GM19351 (cell line): ENCODE measurements at regions not wholly inside any gene's neighbourhood (a gene's known extent, or its start where the extent isn't known, plus 50 kb on each side); places are given as distances from the start of the nearest gene placed in this dataset.
"Not testable (repeated sequence)": the region's sequence is repeated elsewhere in the genome, so short reads cannot be mapped to it uniquely, and the experiment has no call there.

Experiments
- ATAC-seq: cut with Tn5 transposase; IDR thresholded peaks from one replicate; pipeline ENCODE4 v1.9.1; 2021; ENCODE audit warnings: mild to moderate bottlenecking, moderate library complexity; ENCODE audit not compliant: unreplicated experiment

GRCh38 chr20:50323777-50324775 is 133.4 kb downstream of the CEBPB start:
- ATAC-seq, result no peak

GRCh38 chr20:50325215-50325614 is 134.6 kb downstream of the CEBPB start:
- no peak for ATAC-seq

- no peak for ATAC-seq
Observed at GRCh38 chr20:50325651-50326050, 135.0 kb downstream of the CEBPB start.

DNA sequence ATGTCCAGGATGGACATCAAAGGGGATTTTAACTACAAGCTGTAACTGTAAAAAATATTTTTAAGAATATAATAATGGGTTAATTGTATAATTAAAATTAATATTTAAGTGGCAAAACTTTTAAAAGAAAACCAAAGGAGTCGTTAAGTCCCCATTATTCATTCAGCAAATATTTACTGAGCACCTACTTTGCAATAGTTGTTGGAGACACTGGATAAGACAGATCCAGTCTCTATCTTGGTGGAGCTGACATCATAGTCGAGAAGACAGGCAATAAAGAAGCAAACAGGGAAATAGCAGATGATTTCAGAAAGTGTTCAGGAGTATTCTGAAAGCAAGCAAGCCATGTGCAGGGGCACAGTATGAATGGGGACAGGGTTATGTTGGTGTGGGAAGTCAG is 137.0 kb downstream of the CEBPB start:
- ATAC-seq, result no peak

DNA sequence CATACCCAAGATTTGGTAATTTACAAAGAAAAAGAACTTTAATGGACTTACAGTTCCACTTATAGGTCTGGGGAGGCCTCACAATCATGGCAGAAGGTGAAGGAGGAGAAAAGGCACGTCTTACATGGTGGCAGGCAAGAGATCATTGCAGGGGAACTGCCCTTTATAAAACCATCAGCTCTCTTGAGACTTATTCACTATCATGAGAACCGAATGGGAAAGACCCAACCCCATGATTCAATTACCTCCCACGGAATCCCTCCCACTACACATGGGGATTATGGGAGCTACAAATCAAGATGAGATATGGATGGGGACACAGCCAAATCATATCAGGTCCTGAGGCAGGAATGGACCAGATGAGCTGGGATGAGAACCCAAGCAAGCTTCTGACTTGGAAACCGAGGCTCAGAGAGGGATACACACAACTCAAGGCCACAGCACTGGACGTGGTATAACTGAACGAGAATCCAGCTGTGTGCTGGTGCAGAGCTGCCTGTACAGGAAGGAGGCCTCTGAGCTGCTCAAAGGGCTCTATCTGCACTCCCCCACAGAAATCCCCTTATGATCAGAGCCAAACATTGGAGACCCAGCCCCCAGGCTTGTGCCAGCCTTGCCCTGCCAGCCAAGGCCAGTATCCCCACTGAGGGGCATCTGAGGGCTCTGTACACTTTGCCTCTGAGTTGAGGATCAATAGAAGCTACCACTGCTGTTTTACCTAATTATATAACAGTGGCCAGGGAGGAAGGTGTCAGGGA is 137.8 kb downstream of the CEBPB start:
- ATAC-seq, result no peak

GRCh38 chr20:50328996-50329898 is 138.6 kb downstream of the CEBPB start:
- ATAC-seq, result no peak

DNA sequence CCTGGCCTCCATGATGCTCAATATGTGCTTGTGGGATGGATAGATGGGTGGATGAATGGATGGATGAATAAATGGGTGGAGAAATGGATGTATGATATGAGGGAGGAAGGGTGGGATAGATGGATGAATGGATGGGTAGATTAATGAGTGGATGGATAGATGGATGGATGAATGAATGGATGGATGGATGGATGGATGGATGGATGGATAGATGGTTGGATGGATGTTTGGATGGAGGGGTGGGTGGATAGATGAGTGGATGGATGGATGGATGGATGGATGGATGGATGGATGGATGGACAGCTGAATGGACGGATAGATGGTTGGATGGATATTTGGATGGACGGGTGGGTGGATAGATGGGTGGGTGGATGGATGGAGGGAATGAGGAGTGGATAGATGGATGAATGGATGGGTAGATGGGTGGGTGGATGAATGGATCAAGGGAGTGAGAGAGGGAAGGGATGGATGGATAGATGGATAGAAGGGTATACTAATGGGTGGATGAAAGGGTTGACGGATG is 139.4 kb downstream of the CEBPB start:
- no peak for ATAC-seq

DNA sequence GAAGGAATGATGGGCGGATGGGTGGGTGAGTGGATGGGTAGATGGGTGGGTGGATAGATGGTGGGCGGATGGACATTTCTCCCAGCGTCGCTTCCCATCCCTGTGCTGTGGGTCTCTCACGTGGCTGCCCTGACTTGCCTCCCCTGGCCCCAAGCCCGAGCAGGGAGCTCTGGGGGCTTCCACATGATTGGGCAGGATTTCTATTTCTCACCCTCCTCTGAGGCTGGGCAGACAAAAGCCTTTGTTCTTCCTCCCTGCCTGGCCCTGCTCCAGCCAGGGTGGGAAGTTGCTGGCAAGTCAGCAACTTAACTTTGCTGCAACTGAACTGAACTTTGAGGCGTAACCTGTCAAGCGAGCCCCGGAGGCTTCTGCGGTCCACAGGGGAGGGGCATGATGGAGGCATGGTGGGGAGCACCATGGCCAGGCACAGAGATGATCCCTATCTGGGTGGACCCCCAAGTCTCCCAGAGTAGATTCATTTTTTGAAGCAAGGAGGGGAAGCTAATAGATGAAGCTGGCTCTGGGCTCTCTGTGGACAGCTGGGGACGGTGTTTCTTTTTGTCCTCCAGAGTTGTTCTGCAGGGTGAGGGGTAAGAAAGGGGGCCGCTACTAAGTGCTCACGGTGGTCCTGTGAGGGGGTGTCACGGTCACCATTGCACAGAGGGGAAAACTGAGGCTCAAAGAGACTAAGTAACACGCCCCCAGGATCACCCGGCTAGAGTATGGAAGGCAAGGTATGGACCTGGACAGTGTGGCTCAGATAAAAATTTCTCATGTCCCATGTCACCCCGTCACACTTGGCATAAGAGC is 140.1 kb downstream of the CEBPB start:
- ATAC-seq, result no peak

GRCh38 chr20:50331469-50332363 is 141.1 kb downstream of the CEBPB start:
- no peak for ATAC-seq

- no peak for ATAC-seq
Observed at GRCh38 chr20:50332491-50332980, 141.9 kb downstream of the CEBPB start.

- ATAC-seq, result no peak
Observed at GRCh38 chr20:50333131-50333670, 142.6 kb downstream of the CEBPB start.

GRCh38 chr20:50333812-50334211 is 143.2 kb downstream of the CEBPB start:
- ATAC-seq, result no peak

DNA sequence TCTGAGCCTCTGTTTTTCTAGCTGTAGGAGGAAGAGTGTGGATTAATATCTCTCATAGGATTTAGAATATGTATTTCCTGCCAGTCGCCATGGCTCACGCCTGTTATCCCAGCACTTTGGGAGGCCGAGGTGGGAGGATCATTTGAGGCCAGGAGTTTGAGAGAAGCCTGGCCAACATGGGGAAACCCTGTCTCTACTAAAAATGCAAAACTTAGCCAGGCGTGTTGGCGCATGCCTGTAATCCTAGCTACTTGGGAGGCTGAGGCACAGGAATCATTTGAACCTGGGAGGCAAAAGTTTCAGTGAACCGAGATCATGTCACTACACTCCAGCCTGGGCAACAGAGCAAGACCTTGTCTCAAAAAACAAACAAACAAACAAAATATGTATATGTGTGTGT is 143.9 kb downstream of the CEBPB start:
- ATAC-seq, result not testable (repeated sequence)

DNA sequence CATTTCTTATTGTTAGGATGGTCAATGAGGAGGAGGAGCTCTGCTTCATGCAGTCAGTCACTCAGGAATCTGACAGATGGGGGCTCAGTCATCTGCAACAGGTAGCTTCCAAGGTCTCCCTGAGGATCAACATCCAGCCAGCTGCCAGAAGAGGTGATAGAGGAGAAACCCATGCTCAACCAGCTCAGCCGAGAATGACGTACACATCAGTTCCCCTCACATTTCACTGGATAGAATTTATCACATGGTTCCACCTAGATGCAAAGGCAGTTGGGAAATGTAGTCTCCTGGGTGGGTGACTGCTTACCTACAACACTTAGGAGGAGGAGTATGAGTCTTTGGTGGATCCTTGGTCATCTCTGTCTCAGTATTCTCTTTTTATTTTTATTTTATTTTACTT is 144.5 kb downstream of the CEBPB start:
- no peak for ATAC-seq

DNA sequence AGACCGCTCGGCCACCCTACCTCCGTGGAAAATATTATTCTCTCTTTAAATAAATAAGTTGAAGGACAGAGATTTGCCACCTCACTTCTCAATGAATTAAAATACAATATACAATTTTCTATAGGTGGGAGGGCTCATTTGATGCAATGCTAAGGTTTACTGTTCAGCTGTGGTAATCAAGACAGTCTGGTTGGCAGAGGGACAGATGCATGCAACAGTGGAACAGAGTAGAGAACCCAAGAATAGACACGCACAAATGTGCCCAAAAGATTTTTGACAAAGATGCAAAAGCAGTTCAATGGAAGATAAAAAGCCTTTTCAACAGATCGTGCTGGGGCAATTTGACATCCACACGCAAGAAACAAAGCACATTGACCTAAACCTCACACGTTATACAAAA is 145.2 kb downstream of the CEBPB start:
- ATAC-seq, result no peak

GRCh38 chr20:50336661-50337060 is 146.0 kb downstream of the CEBPB start:
- ATAC-seq, result no peak

DNA sequence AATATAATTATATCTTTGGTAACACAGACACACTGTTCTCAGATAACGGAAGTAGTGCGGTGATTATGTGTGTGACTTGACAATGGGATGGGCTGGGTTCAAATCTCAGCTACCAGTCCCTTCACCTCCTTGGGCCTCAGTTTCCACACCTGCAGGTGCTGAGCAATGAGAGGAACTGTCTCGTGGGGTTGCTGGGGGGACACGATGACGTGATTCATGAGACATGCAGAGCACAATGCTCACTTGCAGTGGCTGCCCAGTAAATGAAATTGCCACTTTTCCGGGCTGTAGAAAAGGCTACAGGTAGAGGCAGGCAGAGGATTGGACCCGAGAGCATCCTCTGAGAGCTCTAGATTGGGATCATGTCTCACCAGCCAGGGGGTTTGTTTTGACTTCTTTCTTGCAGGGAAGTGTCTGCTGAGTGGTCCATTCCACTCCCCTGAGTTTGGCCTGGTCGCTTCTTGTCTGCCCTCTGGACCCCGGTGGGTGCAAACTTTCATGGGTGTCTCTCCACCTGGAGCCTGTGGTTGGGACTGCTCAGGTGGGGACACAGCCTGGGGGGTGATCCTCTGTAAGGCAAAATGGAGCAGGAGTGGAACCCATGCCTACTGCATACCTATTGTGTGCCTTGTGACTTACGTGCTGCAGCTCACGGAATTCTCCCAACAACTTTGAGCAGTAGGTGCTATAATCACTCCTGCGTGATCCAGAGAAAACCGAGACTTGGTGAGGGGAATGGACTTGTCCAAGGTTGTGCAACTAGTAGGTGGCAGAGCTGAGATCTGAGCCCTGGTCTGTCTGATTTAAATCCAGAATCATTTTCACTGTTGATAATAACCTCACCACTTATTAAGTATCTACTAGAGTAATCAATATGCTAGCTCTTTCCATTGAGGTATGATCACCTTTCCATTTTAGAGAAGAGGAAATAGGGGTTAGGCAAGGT is 147.2 kb downstream of the CEBPB start:
- no peak for ATAC-seq
